GM10248 (cell line): ENCODE measurements at regions not wholly inside any gene's neighbourhood (a gene's known extent, or its start where the extent isn't known, plus 50 kb on each side); places are given as distances from the start of the nearest gene placed in this dataset.

Experiments
- CTCF ChIA-PET: fragments of 300-600 bp; sonication (Branson Sonifier 250); formaldehyde crosslinking; extraction: SDS; loops from one replicate; lab custom pipeline; 2021; ENCODE audit warnings: antibody characterized with exemption; lab: Yijun Ruan, JAX
- POLR2A ChIA-PET: fragments of 350-650 bp; sonication (Branson Sonifier 250); formaldehyde crosslinking; extraction: SDS; loops from one replicate; lab custom pipeline; 2020; ENCODE audit warnings: antibody characterized with exemption; lab: Yijun Ruan, JAX
- DNase-seq: peaks from one replicate; pipeline ENCODE4 v3.0.0; 2012; ENCODE audit errors: extremely low spot score
- TF ChIP-seq, protein P1 (sequence below): IDR thresholded peaks from 2 replicates; pipeline ENCODE4 v1.5.1; 2012; ENCODE audit warnings: mild to moderate bottlenecking, low read depth; ENCODE audit errors: extremely low read depth, missing control alignments, control extremely low read depth

DNA sequence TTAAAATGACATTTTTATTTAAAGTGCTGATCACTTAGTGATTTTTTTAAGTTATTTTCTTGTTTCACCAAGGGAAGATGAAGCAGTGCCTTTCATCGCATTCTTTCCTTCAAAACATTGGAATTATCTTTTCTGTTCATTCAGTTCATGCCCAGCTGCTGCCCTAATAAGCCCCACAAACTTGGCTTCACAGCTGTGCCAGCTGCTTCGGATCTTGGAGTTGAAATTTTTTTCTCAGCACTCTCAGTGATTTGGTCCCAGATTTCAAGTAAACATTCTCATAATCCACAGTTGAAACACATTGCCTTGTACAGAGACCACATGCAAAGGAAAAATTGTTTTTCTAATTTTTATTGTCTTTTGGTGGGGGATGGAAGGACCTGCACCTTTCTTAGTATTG, 353.3 kb upstream of the LRP1B start:
- no peak for DNase-seq

GRCh38 chr2:142483653-142484052, 352.8 kb upstream of the LRP1B start:
- no peak for DNase-seq
- ChIA-PET POLR2A (no interaction called here), CTCF (no interaction called here)
- TF ChIP-seq, protein P1, sequence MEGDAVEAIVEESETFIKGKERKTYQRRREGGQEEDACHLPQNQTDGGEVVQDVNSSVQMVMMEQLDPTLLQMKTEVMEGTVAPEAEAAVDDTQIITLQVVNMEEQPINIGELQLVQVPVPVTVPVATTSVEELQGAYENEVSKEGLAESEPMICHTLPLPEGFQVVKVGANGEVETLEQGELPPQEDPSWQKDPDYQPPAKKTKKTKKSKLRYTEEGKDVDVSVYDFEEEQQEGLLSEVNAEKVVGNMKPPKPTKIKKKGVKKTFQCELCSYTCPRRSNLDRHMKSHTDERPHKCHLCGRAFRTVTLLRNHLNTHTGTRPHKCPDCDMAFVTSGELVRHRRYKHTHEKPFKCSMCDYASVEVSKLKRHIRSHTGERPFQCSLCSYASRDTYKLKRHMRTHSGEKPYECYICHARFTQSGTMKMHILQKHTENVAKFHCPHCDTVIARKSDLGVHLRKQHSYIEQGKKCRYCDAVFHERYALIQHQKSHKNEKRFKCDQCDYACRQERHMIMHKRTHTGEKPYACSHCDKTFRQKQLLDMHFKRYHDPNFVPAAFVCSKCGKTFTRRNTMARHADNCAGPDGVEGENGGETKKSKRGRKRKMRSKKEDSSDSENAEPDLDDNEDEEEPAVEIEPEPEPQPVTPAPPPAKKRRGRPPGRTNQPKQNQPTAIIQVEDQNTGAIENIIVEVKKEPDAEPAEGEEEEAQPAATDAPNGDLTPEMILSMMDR: no peak

More for the DNA sequence above, 353.3 kb upstream of the LRP1B start:
- ChIA-PET CTCF (no interaction called here), POLR2A (no interaction called here)
- TF ChIP-seq, protein P1: no peak

DNA sequence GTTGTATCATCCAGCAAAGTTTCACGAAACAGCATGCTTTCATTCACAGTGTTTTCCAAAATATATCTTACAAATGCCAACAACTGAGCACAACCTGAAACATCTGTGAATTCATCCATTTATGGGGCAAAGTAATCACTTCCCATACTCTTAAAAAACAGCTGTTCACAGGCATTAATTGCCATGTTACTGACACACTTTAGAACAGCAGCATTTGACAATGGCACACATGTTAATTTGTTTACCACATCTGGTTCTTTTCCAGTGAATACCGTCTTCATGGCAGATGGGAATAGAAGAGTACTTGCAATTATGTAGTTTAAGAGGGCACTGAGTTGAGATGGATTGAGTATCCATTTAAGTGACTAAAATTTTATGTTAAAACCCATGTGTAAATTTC, 347.4 kb upstream of the LRP1B start:
- TF ChIP-seq, protein P1: no peak
- no peak for DNase-seq
- ChIA-PET CTCF (interaction anchor here (1.2 kb wide), 1 partner anchor 25 kb away, joined by 3 read pairs; no protein-coding TSS in a partner anchor), POLR2A (no interaction called here)

GRCh38 chr2:142472382-142472781, 341.6 kb upstream of the LRP1B start:
- CTCF ChIA-PET: no interaction called here

DNA sequence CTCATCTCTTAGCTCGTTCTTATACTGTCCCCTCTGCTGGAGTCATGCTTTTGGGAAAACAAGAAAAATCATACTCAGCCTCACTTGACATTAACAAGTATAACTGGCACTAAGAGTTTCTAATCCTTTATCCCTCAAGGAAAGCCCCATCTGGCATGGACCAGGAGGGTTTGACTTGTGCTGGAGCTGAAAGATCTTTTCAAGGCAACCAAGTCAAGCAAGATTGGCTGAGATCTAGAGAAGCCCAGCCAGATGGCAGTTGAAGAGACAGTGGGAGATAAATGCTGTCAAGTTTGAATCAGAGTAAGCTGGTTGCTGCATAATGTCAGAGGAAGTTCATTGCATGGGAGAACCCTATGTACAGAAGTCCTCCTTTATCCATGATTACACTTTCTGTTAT, 336.5 kb upstream of the LRP1B start:
- DNase-seq: no peak
- TF ChIP-seq, protein P1: no peak
- CTCF ChIA-PET: no interaction called here
- POLR2A ChIA-PET: no interaction called here

More at GRCh38 chr2:142472382-142472781, 341.6 kb upstream of the LRP1B start:
- TF ChIP-seq, protein P1: no peak
- DNase-seq: no peak
- POLR2A ChIA-PET: no interaction called here

DNA sequence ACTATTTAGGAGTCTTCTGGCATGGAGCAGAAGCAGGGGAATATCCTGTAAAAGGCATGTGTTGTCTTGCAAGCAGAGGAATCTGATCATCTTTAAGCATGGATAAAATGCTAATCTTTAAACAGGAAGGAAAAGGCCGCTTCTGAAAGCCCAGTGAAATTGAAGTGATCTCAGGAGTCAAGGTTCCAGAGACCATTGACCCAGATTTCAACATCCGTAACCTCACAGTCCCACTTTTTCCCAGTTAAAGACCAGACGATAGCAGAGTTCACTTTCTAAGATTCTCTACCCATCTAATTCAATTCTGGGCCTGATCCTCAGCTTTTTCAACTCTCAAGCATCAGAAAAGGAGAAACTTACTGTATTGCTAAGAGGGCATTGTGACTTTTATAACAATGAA, 332.2 kb upstream of the LRP1B start:
- POLR2A ChIA-PET: no interaction called here
- TF ChIP-seq, protein P1: no peak
- CTCF ChIA-PET: no interaction called here
- DNase-seq: no peak

DNA sequence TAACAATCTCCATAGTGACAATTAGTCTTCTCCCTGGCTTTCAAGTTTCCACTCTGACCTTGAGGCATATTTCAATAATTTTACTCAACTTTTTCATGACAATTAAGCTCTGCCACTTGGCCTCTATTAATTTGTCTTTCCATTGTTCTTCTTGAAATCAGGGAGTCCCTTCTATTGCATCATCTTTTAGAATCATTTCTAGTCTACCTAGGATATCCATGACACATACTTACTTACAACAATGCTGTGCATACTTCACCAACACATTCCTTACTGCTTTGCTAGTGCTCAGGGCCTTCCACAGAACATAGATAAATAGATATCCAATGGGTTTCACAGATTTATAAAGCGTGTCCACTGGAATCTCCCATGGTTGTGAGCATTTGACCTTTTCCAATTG, 331.5 kb upstream of the LRP1B start:
- POLR2A ChIA-PET: no interaction called here
- TF ChIP-seq, protein P1: no peak
- no peak for DNase-seq
- CTCF ChIA-PET: no interaction called here
